ENCODE measurements at regions not wholly inside any gene's neighbourhood (a gene's known extent, or its start where the extent isn't known, plus 50 kb on each side); places are given as distances from the start of the nearest gene placed in this dataset.

GRCh38 chr3:160616311-160616710 lies 50.9 kb upstream of the KPNA4 start:
- intact Hi-C loops (cut with micrococcal nuclease), result no loop called here
- Histone ChIP-seq H3K4me3 (no peak overlapping the region), H3K27ac (replicated peaks) (peak overlapping the region; percentile 49), H3K4me1 (peaks cover 9% of the 10 kb centered on the region), H3K9me3 (replicated peaks) (no peaks in the 10 kb centered on the region), H3K36me3 (no peaks in the 10 kb centered on the region), H3K27me3 (ENCODE audit: low read depth) (no peaks in the 10 kb centered on the region)
- TF ChIP-seq, protein P1, sequence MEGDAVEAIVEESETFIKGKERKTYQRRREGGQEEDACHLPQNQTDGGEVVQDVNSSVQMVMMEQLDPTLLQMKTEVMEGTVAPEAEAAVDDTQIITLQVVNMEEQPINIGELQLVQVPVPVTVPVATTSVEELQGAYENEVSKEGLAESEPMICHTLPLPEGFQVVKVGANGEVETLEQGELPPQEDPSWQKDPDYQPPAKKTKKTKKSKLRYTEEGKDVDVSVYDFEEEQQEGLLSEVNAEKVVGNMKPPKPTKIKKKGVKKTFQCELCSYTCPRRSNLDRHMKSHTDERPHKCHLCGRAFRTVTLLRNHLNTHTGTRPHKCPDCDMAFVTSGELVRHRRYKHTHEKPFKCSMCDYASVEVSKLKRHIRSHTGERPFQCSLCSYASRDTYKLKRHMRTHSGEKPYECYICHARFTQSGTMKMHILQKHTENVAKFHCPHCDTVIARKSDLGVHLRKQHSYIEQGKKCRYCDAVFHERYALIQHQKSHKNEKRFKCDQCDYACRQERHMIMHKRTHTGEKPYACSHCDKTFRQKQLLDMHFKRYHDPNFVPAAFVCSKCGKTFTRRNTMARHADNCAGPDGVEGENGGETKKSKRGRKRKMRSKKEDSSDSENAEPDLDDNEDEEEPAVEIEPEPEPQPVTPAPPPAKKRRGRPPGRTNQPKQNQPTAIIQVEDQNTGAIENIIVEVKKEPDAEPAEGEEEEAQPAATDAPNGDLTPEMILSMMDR (IDR thresholded peaks at IDR 0.05; ENCODE audit: borderline replicate concordance), result no peak
- DNase-seq, result no peak
